GM19351 (cell line): ENCODE measurements at regions not wholly inside any gene's neighbourhood (a gene's known extent, or its start where the extent isn't known, plus 50 kb on each side); places are given as distances from the start of the nearest gene placed in this dataset.
"Not testable (repeated sequence)": the region's sequence is repeated elsewhere in the genome, so short reads cannot be mapped to it uniquely, and the experiment has no call there.

ENCODE experiments used
- ATAC-seq: cut with Tn5 transposase; IDR thresholded peaks from one replicate; pipeline ENCODE4 v1.9.1; 2021; ENCODE audit warnings: mild to moderate bottlenecking, moderate library complexity; ENCODE audit not compliant: unreplicated experiment

GRCh38 chr5:63563008-63563917 is 399.0 kb downstream of the HTR1A start:
- ATAC-seq = no peak

- no peak for ATAC-seq
Observed at GRCh38 chr5:63555874-63556273, 406.4 kb downstream of the HTR1A start.

- no peak for ATAC-seq
Observed at GRCh38 chr5:63554191-63554590, 408.1 kb downstream of the HTR1A start.

GRCh38 chr5:63553073-63553472 is 409.2 kb downstream of the HTR1A start:
- ATAC-seq = no peak

GRCh38 chr5:63535840-63536602 is 426.2 kb downstream of the HTR1A start:
- ATAC-seq = no peak

GRCh38 chr5:63524281-63524680 is 438.0 kb downstream of the HTR1A start:
- ATAC-seq = no peak

GRCh38 chr5:63516006-63516405 is 446.2 kb downstream of the HTR1A start:
- ATAC-seq = no peak

- ATAC-seq = no peak
Observed at GRCh38 chr5:63500242-63500641, 462.0 kb downstream of the HTR1A start.

- no peak for ATAC-seq
Observed at GRCh38 chr5:63495225-63495624, 467.0 kb downstream of the HTR1A start.

- no peak for ATAC-seq
Observed at GRCh38 chr5:63483338-63483737, 478.9 kb downstream of the HTR1A start.

- ATAC-seq = no peak
Observed at GRCh38 chr5:63473335-63473967, 488.8 kb downstream of the HTR1A start.

- no peak for ATAC-seq
Observed at GRCh38 chr5:63456279-63456678, 506.0 kb downstream of the HTR1A start.

- no peak for ATAC-seq
Observed at GRCh38 chr5:63451188-63451587, 511.1 kb downstream of the HTR1A start.

GRCh38 chr5:63439537-63439936 is 522.7 kb downstream of the HTR1A start:
- ATAC-seq = no peak

GRCh38 chr5:63409737-63410136 is 552.5 kb downstream of the HTR1A start:
- ATAC-seq = no peak

- no peak for ATAC-seq
Observed at GRCh38 chr5:63408984-63409383, 553.3 kb downstream of the HTR1A start.

GRCh38 chr5:63401436-63402046 is 560.7 kb downstream of the HTR1A start:
- peak; percentile 95 for ATAC-seq

GRCh38 chr5:63400079-63400478 is 562.2 kb downstream of the HTR1A start:
- no peak for ATAC-seq

- ATAC-seq = no peak
Observed at GRCh38 chr5:63398346-63398745, 563.9 kb downstream of the HTR1A start.

GRCh38 chr5:63388188-63388587 is 574.1 kb downstream of the HTR1A start:
- ATAC-seq = not testable (repeated sequence)

GRCh38 chr5:63375851-63376250 is 586.4 kb downstream of the HTR1A start:
- no peak for ATAC-seq
